HG02943 (cell line): ENCODE measurements at regions not wholly inside any gene's neighbourhood (a gene's known extent, or its start where the extent isn't known, plus 50 kb on each side); places are given as distances from the start of the nearest gene placed in this dataset.

Experiments
- ATAC-seq: cut with Tn5 transposase; IDR thresholded peaks from one replicate; pipeline ENCODE4 v1.9.1; 2021; ENCODE audit warnings: mild to moderate bottlenecking, low read depth, moderate library complexity; ENCODE audit not compliant: unreplicated experiment

GRCh38 chr18:46370898-46371297, 266.7 kb downstream of the HAUS1 start:
- no peak for ATAC-seq

GRCh38 chr18:46372670-46373069, 268.5 kb downstream of the HAUS1 start:
- no peak for ATAC-seq

GRCh38 chr18:46373131-46373530, 268.9 kb downstream of the HAUS1 start:
- no peak for ATAC-seq

GRCh38 chr18:46373791-46374190, 269.6 kb downstream of the HAUS1 start:
- ATAC-seq: no peak

- ATAC-seq: no peak
Measured at GRCh38 chr18:46374850-46375249, 270.7 kb downstream of the HAUS1 start.

GRCh38 chr18:46377557-46377956, 273.4 kb downstream of the HAUS1 start:
- no peak for ATAC-seq

GRCh38 chr18:46378126-46378863, 274.1 kb downstream of the HAUS1 start:
- ATAC-seq: no peak

- no peak for ATAC-seq
Measured at GRCh38 chr18:46378864-46379207, 274.7 kb downstream of the HAUS1 start.

- no peak for ATAC-seq
Measured at GRCh38 chr18:46379323-46379950, 275.3 kb downstream of the HAUS1 start.

GRCh38 chr18:46385124-46385523, 271.9 kb downstream of the LOXHD1 start:
- ATAC-seq: no peak

GRCh38 chr18:46386788-46387187, 270.2 kb downstream of the LOXHD1 start:
- ATAC-seq: no peak

GRCh38 chr18:46387441-46388131, 269.4 kb downstream of the LOXHD1 start:
- ATAC-seq: no peak

- no peak for ATAC-seq
Measured at GRCh38 chr18:46388286-46388685, 268.7 kb downstream of the LOXHD1 start.

GRCh38 chr18:46392576-46392975, 264.4 kb downstream of the LOXHD1 start:
- no peak for ATAC-seq

- ATAC-seq: no peak
Measured at GRCh38 chr18:46393230-46393629, 263.8 kb downstream of the LOXHD1 start.

GRCh38 chr18:46393961-46394360, 263.1 kb downstream of the LOXHD1 start:
- no peak for ATAC-seq

GRCh38 chr18:46395795-46396194, 261.2 kb downstream of the LOXHD1 start:
- no peak for ATAC-seq

GRCh38 chr18:46397174-46397573, 259.8 kb downstream of the LOXHD1 start:
- no peak for ATAC-seq

- no peak for ATAC-seq
Measured at GRCh38 chr18:46398005-46398404, 259.0 kb downstream of the LOXHD1 start.

GRCh38 chr18:46398625-46399024, 258.4 kb downstream of the LOXHD1 start:
- no peak for ATAC-seq

GRCh38 chr18:46399303-46399702, 257.7 kb downstream of the LOXHD1 start:
- ATAC-seq: no peak

- no peak for ATAC-seq
Measured at GRCh38 chr18:46400449-46400848, 256.6 kb downstream of the LOXHD1 start.
